ENCODE measurements at regions not wholly inside any gene's neighbourhood (a gene's known extent, or its start where the extent isn't known, plus 50 kb on each side); places are given as distances from the start of the nearest gene placed in this dataset.

- TF ChIP-seq CTCF (IDR thresholded peaks at IDR 0.05; ENCODE audit: control extremely low read depth in 1 of 3, insufficient read depth in 1 of 3, low read depth in 1 of 3, low read length in 3 of 3): no peak
- no peak for TF ChIP-seq RAD21 (IDR thresholded peaks at IDR 0.05 in 1 of 2, conservative IDR thresholded peaks at IDR 0.05 in 1 of 2; ENCODE audit: low read depth in 2 of 2, low read length in 2 of 2)
- no peak for TF ChIP-seq JUN (IDR thresholded peaks at IDR 0.05; ENCODE audit: low read depth, low read length)
- no peak for TF ChIP-seq EZH2 (IDR thresholded peaks at IDR 0.05; ENCODE audit: low read depth, low read length, severe bottlenecking)
- no peak for TF ChIP-seq SP2 (IDR thresholded peaks at IDR 0.05; ENCODE audit: low read length)
- no peak for TF ChIP-seq TBP (IDR thresholded peaks at IDR 0.05; ENCODE audit: low read depth, low read length)
- no peak for TF ChIP-seq SRF (IDR thresholded peaks at IDR 0.05; ENCODE audit: low read depth, low read length)
These were observed 468.9 kb upstream of the UBE2E2 start (continued) for GRCh38 chr3:22734207-22734606.

Measured in H1 (cell line).